Stimulated activated CD4-positive, alpha-beta T cell treated with anti-CD3 and anti-CD28 coated beads, Interleukin-1b, Interleukin-23, amount 100 ng/mL, for 4 hours (primary cell): ENCODE measurements at regions not wholly inside any gene's neighbourhood (a gene's known extent, or its start where the extent isn't known, plus 50 kb on each side); places are given as distances from the start of the nearest gene placed in this dataset.
"Not testable (repeated sequence)": the region's sequence is repeated elsewhere in the genome, so short reads cannot be mapped to it uniquely, and the experiment has no call there.

Experiments used
- DNase-seq, 2 donors: peaks; one replicate each; pipeline ENCODE4 v3.0.0-alpha.2; 2020; ENCODE audit warnings: low read depth in 2 of 2

GRCh38 chr12:126899926-126900792 is 1366.8 kb upstream of the TMEM132C start:
- no peak for DNase-seq

GRCh38 chr12:126903027-126903876 is 1363.7 kb upstream of the TMEM132C start:
- no peak for DNase-seq

GRCh38 chr12:126905752-126906151 is 1361.2 kb upstream of the TMEM132C start:
- DNase-seq = no peak

GRCh38 chr12:126907900-126908764 is 1358.8 kb upstream of the TMEM132C start:
- no peak for DNase-seq

- no peak for DNase-seq
These were observed 1358.2 kb upstream of the TMEM132C start for GRCh38 chr12:126908765-126909142.

- DNase-seq = no peak
These were observed 1356.4 kb upstream of the TMEM132C start for GRCh38 chr12:126910570-126910969.

GRCh38 chr12:126912111-126912510 is 1354.9 kb upstream of the TMEM132C start:
- DNase-seq = no peak

- DNase-seq = no peak
These were observed 1352.7 kb upstream of the TMEM132C start for GRCh38 chr12:126914170-126914793.

- DNase-seq = no peak
These were observed 1351.7 kb upstream of the TMEM132C start for GRCh38 chr12:126915309-126915708.

- no peak for DNase-seq
These were observed 1340.9 kb upstream of the TMEM132C start for GRCh38 chr12:126926023-126926594.

- DNase-seq = no peak
These were observed 1336.7 kb upstream of the TMEM132C start for GRCh38 chr12:126930234-126930633.

- no peak for DNase-seq
These were observed 1334.8 kb upstream of the TMEM132C start for GRCh38 chr12:126932156-126932555.

- DNase-seq = no peak
These were observed 1331.5 kb upstream of the TMEM132C start for GRCh38 chr12:126935435-126935834.

GRCh38 chr12:126936181-126936851 is 1330.7 kb upstream of the TMEM132C start:
- DNase-seq = no peak

- DNase-seq = no peak
These were observed 1329.5 kb upstream of the TMEM132C start for GRCh38 chr12:126937431-126937830.

- DNase-seq = no peak
These were observed 1322.3 kb upstream of the TMEM132C start for GRCh38 chr12:126944684-126945083.

GRCh38 chr12:126946958-126947357 is 1320.0 kb upstream of the TMEM132C start:
- DNase-seq = not testable (repeated sequence)

GRCh38 chr12:126949558-126949957 is 1317.4 kb upstream of the TMEM132C start:
- no peak for DNase-seq

- DNase-seq = no peak
These were observed 1316.7 kb upstream of the TMEM132C start for GRCh38 chr12:126950266-126950665.
